Adrenal gland (tissue), 9 donors: ENCODE measurements at regions not wholly inside any gene's neighbourhood (a gene's known extent, or its start where the extent isn't known, plus 50 kb on each side); places are given as distances from the start of the nearest gene placed in this dataset.

Experiments
- DNase-seq, 7 donors: peaks; one replicate each; pipeline ENCODE4 v3.0.0-alpha.2; 2019 to 2020
- H3K27ac ChIP-seq, 5 donors: fragments of 200-600 bp; sonication (generic) in 4 of 5; 1 replicate in 3 of 5; 2 replicates in 2 of 5; pipeline versions ENCODE4 v1.5.1 to v1.8.0; 2016 to 2020; ENCODE audit warnings: mild to moderate bottlenecking in 1 of 5
- H3K27me3 ChIP-seq: fragments of 200-600 bp; 2 replicates; pipeline ENCODE4 v1.8.0; 2021
- H3K36me3 ChIP-seq, 2 donors: fragments of 200-600 bp; replicated peaks in 1 of 2; 1 replicate in 1 of 2; 2 replicates in 1 of 2; pipeline versions ENCODE4 v1.5.1 to v1.8.0; 2018 to 2022
- H3K4me1 ChIP-seq, 2 donors: fragments of 200-600 bp; replicated peaks in 1 of 2; 1 replicate in 1 of 2; 2 replicates in 1 of 2; pipeline versions ENCODE4 v1.5.1 to v1.8.0; 2018 to 2021
- H3K4me3 ChIP-seq, 4 donors: fragments of 200-600 bp; sonication (generic) in 3 of 4; one replicate each; pipeline ENCODE4 v1.5.1; 2016 to 2018
- H3K9me3 ChIP-seq, 3 donors: fragments of 200-600 bp; sonication (generic) in 1 of 3; replicated peaks in 1 of 3; 1 replicate in 2 of 3; 2 replicates in 1 of 3; pipeline versions ENCODE4 v1.5.1 to v1.8.0; 2016 to 2021
- CTCF ChIP-seq, 6 experiments: fragments of 450-650 bp in 4 of 6; fragments of 200-600 bp in 2 of 6; sonication (generic) in 1 of 6; IDR thresholded peaks; 1 replicate in 5 of 6; 2 replicates in 1 of 6; pipeline versions ENCODE4 v1.5.1 to v1.8.0; 2016 to 2021; ENCODE audit warnings: antibody characterized with exemption in 6 of 6, mild to moderate bottlenecking in 2 of 6, moderate library complexity in 1 of 6
- POLR2A ChIP-seq, 2 donors: fragments of 450-650 bp; IDR thresholded peaks; one replicate each; pipeline ENCODE4 v1.6.1; 2017; ENCODE audit warnings: antibody characterized with exemption in 2 of 2, mild to moderate bottlenecking in 2 of 2, moderate library complexity in 1 of 2
- WGBS, 4 donors: extraction: QIAGEN DNeasy Blood & Tissue Kit in 2 of 4; methylation state at CpG; one replicate each; pipeline versions ENCODE4 v1.1.5 to v1.1.7; 2013 to 2017; 5-methylcytosine and 5-hydroxymethylcytosine counted together
- intact Hi-C, 2 donors: fragments of 100-400 bp; cut with DNase I; formaldehyde crosslinking; loops; one replicate each; pipeline versions ENCODE4 v1.14.1 to v1.15.0; 2022 to 2023
- donor health status: healthy with polysubstance abuse.
- donor health status: Bipolar disorder and iron deficiency.
- donor health status: DM: yes; HTN: yes; CAD: no.
- donor health status: DM: no; HTN: no; CAD: no.
- donor health status: DM: no; HTN: no; CAD: no.

- WGBS, 4 donors = 85 to 89% (median 87%) methylated on average over 5 to 10 of the region's 10 CpGs
- no peak for TF ChIP-seq POLR2A (IDR thresholded peaks at IDR 0.05)
- TF ChIP-seq CTCF (IDR thresholded peaks at IDR 0.05) = no peak
- H3K27me3 ChIP-seq = no peaks in the 10 kb centered on the region
- no peaks in the 10 kb centered on the region for H3K9me3 ChIP-seq
- intact Hi-C loops = no loop called here
- no peaks in the 10 kb centered on the region for H3K4me1 ChIP-seq
- H3K4me3 ChIP-seq = no peak overlapping the region
- no peaks in the 10 kb centered on the region for H3K36me3 ChIP-seq
- no peak for DNase-seq
- no peak overlapping the region for H3K27ac ChIP-seq
Observed at GRCh38 chr2:129378186-129378585, 601.3 kb upstream of the RAB6C start.

GRCh38 chr2:129379411-129379810 lies 600.1 kb upstream of the RAB6C start:
- no peak for TF ChIP-seq CTCF (IDR thresholded peaks at IDR 0.05)
- no peak for DNase-seq
- H3K27ac ChIP-seq = no peak overlapping the region
- no peaks in the 10 kb centered on the region for H3K4me1 ChIP-seq
- no peaks in the 10 kb centered on the region for H3K27me3 ChIP-seq
- no peak overlapping the region for H3K4me3 ChIP-seq
- WGBS, 4 donors = 66 to 80% (median 70%) methylated on average over 3 of the region's 3 CpGs
- H3K36me3 ChIP-seq = no peaks in the 10 kb centered on the region
- intact Hi-C loops = no loop called here
- H3K9me3 ChIP-seq = no peaks in the 10 kb centered on the region

- no peak for DNase-seq
- TF ChIP-seq POLR2A (IDR thresholded peaks at IDR 0.05) = no peak
- TF ChIP-seq CTCF (IDR thresholded peaks at IDR 0.05) = no peak
- H3K27me3 ChIP-seq = no peaks in the 10 kb centered on the region
- H3K4me3 ChIP-seq = no peak overlapping the region
- no peaks in the 10 kb centered on the region for H3K4me1 ChIP-seq
- H3K36me3 ChIP-seq = no peaks in the 10 kb centered on the region
- H3K27ac ChIP-seq = no peak overlapping the region
- intact Hi-C loops = no loop called here
- no peaks in the 10 kb centered on the region for H3K9me3 ChIP-seq
Observed at GRCh38 chr2:129381789-129382188, 597.7 kb upstream of the RAB6C start.

- Histone ChIP-seq H3K4me3 (no peak overlapping the region), H3K4me1 (no peaks in the 10 kb centered on the region), H3K27ac (no peak overlapping the region), H3K9me3 (no peaks in the 10 kb centered on the region), H3K36me3 (no peaks in the 10 kb centered on the region), H3K27me3 (no peaks in the 10 kb centered on the region)
- intact Hi-C loops = no loop called here
- no peak for DNase-seq
- TF ChIP-seq CTCF (IDR thresholded peaks at IDR 0.05) (no peak), POLR2A (IDR thresholded peaks at IDR 0.05) (no peak)
- WGBS, 4 donors = 58 to 82% (median 64%) methylated on average over 2 of the region's 2 CpGs
Observed at GRCh38 chr2:129388870-129389269, 590.6 kb upstream of the RAB6C start.
